GM12864 (cell line): ENCODE measurements at regions not wholly inside any gene's neighbourhood (a gene's known extent, or its start where the extent isn't known, plus 50 kb on each side); places are given as distances from the start of the nearest gene placed in this dataset.

Experiments used
- DNase-seq: peaks from one replicate; pipeline ENCODE4 v3.0.0-alpha.2; 2011; ENCODE audit warnings: low read depth
- H3K4me3 ChIP-seq: 2 replicates; pipeline ENCODE4 v1.5.1; 2011; ENCODE audit warnings: mild to moderate bottlenecking, low read depth, low read length, control low read depth
- CTCF ChIP-seq: IDR thresholded peaks from 2 replicates; pipeline ENCODE4 v1.5.1; 2011; ENCODE audit warnings: low read depth, mild to moderate bottlenecking, moderate library complexity, low read length, control low read depth, inconsistent platforms; ENCODE audit errors: missing control alignments

- DNase-seq = no peak
- no peak overlapping the region for H3K4me3 ChIP-seq
- no peak for TF ChIP-seq CTCF
These were observed 111.9 kb downstream of the SLC41A2 start for GRCh38 chr12:104846056-104846767.

- DNase-seq = no peak
- no peak overlapping the region for H3K4me3 ChIP-seq
- no peak for TF ChIP-seq CTCF
These were observed 114.0 kb downstream of the SLC41A2 start for GRCh38 chr12:104844123-104844522.

GRCh38 chr12:104840262-104840661 lies 117.8 kb downstream of the SLC41A2 start:
- H3K4me3 ChIP-seq = no peak overlapping the region
- TF ChIP-seq CTCF = no peak
- no peak for DNase-seq

DNA sequence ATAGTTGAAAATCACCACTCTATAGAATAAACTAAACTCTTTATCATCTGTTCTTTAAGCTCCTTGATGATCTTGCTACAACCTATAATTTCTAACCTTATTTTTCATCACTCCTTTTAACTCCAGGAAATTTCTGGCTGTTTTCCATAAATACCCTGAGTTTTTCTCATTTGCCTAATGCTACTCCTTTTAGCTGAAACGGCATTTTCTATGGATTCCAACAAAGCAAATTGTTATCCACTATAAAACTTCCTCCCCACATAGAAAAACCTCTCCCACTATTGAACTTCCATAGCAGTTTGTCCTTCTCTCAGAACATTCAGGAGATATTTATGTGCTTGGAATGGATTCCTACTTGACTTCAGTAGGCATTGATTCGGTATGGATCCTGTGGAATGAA lies 122.8 kb downstream of the SLC41A2 start:
- no peak for DNase-seq
- H3K4me3 ChIP-seq = no peak overlapping the region
- TF ChIP-seq CTCF = no peak

- TF ChIP-seq CTCF = no peak
- H3K4me3 ChIP-seq = no peak overlapping the region
- no peak for DNase-seq
These were observed 123.5 kb downstream of the SLC41A2 start for GRCh38 chr12:104834607-104835006.

DNA sequence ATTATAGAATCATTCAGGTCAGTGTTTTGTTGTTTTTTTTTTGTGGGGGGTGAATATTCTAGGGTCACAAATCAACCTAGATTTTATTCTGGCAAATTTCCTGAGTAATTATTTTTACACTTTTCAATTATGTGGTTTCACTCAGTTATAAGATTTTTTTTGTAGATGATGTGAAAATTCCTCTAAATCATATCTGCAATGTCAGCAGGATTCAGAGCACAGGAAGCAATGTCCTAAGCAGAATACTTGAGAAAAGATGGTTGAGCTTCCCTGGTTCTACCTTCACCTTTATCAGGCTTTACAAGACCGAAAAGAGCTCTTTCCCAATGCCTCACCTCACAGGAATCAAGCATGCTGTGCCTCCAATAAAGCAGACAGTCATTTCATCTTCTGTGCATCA lies 124.3 kb downstream of the SLC41A2 start:
- H3K4me3 ChIP-seq = no peak overlapping the region
- TF ChIP-seq CTCF = no peak
- no peak for DNase-seq

GRCh38 chr12:104828015-104828414 lies 130.1 kb downstream of the SLC41A2 start:
- DNase-seq = no peak
- no peak for TF ChIP-seq CTCF
- no peak overlapping the region for H3K4me3 ChIP-seq
